Esophagus squamous epithelium (tissue), 4 donors: ENCODE measurements at regions not wholly inside any gene's neighbourhood (a gene's known extent, or its start where the extent isn't known, plus 50 kb on each side); places are given as distances from the start of the nearest gene placed in this dataset.

Source experiments
- POLR2A ChIP-seq, 4 donors: fragments of 450-650 bp; IDR thresholded peaks; one replicate each; pipeline ENCODE4 v1.6.1; 2017; ENCODE audit warnings: antibody characterized with exemption in 4 of 4, mild to moderate bottlenecking in 4 of 4, moderate library complexity in 3 of 4
- TF ChIP-seq, protein P1 (sequence below), 6 experiments: fragments of 450-650 bp in 4 of 6; fragments of 200-600 bp in 2 of 6; sonication (generic) in 2 of 6; IDR thresholded peaks; one replicate each; pipeline ENCODE4 v1.5.1; 2016 to 2019; ENCODE audit warnings: antibody characterized with exemption in 6 of 6, mild to moderate bottlenecking in 4 of 6, moderate library complexity in 4 of 6

GRCh38 chr14:61167642-61168041 lies 113.5 kb downstream of the TMEM30B start:
- TF ChIP-seq, protein P1, sequence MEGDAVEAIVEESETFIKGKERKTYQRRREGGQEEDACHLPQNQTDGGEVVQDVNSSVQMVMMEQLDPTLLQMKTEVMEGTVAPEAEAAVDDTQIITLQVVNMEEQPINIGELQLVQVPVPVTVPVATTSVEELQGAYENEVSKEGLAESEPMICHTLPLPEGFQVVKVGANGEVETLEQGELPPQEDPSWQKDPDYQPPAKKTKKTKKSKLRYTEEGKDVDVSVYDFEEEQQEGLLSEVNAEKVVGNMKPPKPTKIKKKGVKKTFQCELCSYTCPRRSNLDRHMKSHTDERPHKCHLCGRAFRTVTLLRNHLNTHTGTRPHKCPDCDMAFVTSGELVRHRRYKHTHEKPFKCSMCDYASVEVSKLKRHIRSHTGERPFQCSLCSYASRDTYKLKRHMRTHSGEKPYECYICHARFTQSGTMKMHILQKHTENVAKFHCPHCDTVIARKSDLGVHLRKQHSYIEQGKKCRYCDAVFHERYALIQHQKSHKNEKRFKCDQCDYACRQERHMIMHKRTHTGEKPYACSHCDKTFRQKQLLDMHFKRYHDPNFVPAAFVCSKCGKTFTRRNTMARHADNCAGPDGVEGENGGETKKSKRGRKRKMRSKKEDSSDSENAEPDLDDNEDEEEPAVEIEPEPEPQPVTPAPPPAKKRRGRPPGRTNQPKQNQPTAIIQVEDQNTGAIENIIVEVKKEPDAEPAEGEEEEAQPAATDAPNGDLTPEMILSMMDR (IDR thresholded peaks at IDR 0.05), result no peak
- no peak for TF ChIP-seq POLR2A (IDR thresholded peaks at IDR 0.05)
